GM12874 (cell line): ENCODE measurements at regions not wholly inside any gene's neighbourhood (a gene's known extent, or its start where the extent isn't known, plus 50 kb on each side); places are given as distances from the start of the nearest gene placed in this dataset.

Source experiments
- CTCF ChIP-seq: IDR thresholded peaks from 2 replicates; pipeline ENCODE4 v1.5.1; 2011; ENCODE audit warnings: low read depth, mild to moderate bottlenecking, control low read depth, low read length, moderate library complexity; ENCODE audit not compliant: insufficient read depth

GRCh38 chr11:116328851-116329250 is 443.9 kb downstream of the BUD13 start:
- TF ChIP-seq CTCF = no peak

- TF ChIP-seq CTCF = no peak
These were observed 444.4 kb downstream of the BUD13 start for GRCh38 chr11:116328391-116328790.

GRCh38 chr11:116326146-116326545 is 446.6 kb downstream of the BUD13 start:
- no peak for TF ChIP-seq CTCF

- no peak for TF ChIP-seq CTCF
These were observed 447.5 kb downstream of the BUD13 start for GRCh38 chr11:116325247-116325646.

- TF ChIP-seq CTCF = no peak
These were observed 455.6 kb downstream of the BUD13 start for GRCh38 chr11:116317212-116317611.

GRCh38 chr11:116314006-116314405 is 458.8 kb downstream of the BUD13 start:
- no peak for TF ChIP-seq CTCF

GRCh38 chr11:116312570-116313391 is 460.0 kb downstream of the BUD13 start:
- no peak for TF ChIP-seq CTCF

GRCh38 chr11:116311206-116311605 is 461.6 kb downstream of the BUD13 start:
- TF ChIP-seq CTCF = no peak
